ENCODE measurements at regions not wholly inside any gene's neighbourhood (a gene's known extent, or its start where the extent isn't known, plus 50 kb on each side); places are given as distances from the start of the nearest gene placed in this dataset.

- DNase-seq (ENCODE audit: low read depth in 2 of 2) = no peak
Observed at GRCh38 chr17:72501404-72502370, 380.9 kb downstream of the SOX9 start.

GRCh38 chr17:72502371-72503341 lies 381.8 kb downstream of the SOX9 start:
- DNase-seq (ENCODE audit: low read depth in 2 of 2) = no peak

- no peak for DNase-seq (ENCODE audit: low read depth in 2 of 2)
Observed at GRCh38 chr17:72503556-72503955, 382.7 kb downstream of the SOX9 start.

GRCh38 chr17:72504783-72505182 lies 384.0 kb downstream of the SOX9 start:
- no peak for DNase-seq (ENCODE audit: low read depth in 2 of 2)

- DNase-seq (ENCODE audit: low read depth in 2 of 2) = no peak
Observed at GRCh38 chr17:72506773-72507172, 386.0 kb downstream of the SOX9 start.

- DNase-seq (ENCODE audit: low read depth in 2 of 2) = no peak
Observed at GRCh38 chr17:72507370-72507769, 386.6 kb downstream of the SOX9 start.

GRCh38 chr17:72510351-72511016 lies 389.7 kb downstream of the SOX9 start:
- DNase-seq (ENCODE audit: low read depth in 2 of 2) = no peak

- DNase-seq (ENCODE audit: low read depth in 2 of 2) = no peak
Observed at GRCh38 chr17:72511242-72511641, 390.4 kb downstream of the SOX9 start.

GRCh38 chr17:72511874-72512273 lies 391.1 kb downstream of the SOX9 start:
- DNase-seq (ENCODE audit: low read depth in 2 of 2) = no peak

DNA sequence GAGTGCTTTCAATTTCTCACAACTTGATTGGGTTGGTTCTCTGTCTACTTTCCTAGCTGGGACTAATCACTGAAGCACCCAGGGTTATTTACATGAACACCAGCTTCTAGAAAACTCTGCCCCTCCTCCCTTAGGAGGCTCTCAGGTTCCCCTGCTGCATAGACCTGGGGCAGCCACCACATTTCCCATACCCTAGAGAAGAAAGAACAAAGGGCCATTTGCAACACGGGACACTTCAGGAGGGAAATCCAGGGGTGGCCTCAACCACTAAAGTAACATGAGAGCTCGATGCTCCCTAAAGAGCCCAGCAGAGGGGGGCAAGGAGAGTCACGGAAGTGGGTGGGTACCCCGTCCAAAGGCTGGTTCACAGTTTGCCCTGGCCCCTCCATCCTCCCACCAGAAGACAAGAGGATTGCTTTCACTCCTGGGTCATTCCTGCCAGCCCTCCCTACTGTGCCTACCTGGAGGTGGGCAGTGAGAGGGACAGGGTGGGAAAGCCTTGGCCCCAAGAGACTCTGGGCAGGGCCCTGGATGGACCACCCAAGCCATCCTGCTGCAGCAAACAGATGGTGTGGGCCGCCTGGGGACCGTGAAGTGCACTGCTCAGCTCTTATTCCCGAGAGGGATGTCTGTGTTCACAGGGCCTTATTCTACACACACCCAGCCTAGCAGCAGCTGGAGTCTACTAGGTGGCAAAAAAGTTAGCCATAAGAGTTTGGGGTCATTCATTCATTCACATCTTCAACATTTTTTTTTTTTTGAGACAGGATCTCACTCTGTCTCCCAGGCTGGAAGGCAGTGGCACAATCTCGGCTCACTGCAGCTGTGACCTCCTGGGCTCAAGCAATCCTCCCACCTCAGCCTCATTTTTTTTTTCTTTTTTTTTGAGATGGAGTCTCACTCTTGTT lies 392.1 kb downstream of the SOX9 start:
- DNase-seq (ENCODE audit: low read depth in 2 of 2) = no peak

- DNase-seq (ENCODE audit: low read depth in 2 of 2) = no peak
Observed at GRCh38 chr17:72514321-72514861, 393.6 kb downstream of the SOX9 start.

GRCh38 chr17:72514891-72515290 lies 394.1 kb downstream of the SOX9 start:
- no peak for DNase-seq (ENCODE audit: low read depth in 2 of 2)

GRCh38 chr17:72515291-72516065 lies 394.7 kb downstream of the SOX9 start:
- DNase-seq (ENCODE audit: low read depth in 2 of 2) = no peak

GRCh38 chr17:72516772-72517399 lies 396.1 kb downstream of the SOX9 start:
- no peak for DNase-seq (ENCODE audit: low read depth in 2 of 2)

DNA sequence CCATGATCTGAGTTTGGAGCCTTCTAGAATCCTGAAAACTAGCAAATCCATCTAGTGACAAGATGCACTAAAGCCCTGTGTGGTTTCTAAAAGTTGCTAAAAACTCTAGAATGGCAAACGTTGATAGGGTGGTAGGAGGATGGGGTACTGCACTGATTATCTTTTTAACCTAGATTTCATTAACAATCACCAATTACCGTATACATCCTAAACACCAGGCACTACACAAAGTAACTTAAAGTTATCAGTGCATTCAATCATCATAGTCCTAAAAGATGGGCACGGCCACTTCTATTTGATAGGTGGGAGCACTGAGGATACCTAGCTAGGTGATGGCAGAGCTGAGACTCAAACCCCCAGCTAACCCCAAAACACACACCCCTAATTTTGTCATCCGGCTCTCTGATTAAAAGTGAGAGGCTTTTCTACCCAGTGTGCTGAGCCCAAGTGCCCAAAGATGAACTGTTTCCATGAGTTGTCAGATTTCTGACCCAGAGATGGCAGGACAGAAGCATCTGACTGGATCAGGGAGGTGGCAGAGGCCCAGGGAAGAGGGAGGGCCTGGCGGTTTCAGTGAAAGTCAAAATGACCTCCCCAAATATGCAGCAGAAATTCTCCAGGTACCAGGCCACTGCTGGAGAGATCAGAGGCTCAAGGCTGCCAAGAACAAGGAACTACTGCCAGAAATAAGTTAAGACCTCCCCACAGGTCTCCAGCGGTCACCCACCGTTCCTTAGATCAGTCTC lies 396.8 kb downstream of the SOX9 start:
- no peak for DNase-seq (ENCODE audit: low read depth in 2 of 2)

DNA sequence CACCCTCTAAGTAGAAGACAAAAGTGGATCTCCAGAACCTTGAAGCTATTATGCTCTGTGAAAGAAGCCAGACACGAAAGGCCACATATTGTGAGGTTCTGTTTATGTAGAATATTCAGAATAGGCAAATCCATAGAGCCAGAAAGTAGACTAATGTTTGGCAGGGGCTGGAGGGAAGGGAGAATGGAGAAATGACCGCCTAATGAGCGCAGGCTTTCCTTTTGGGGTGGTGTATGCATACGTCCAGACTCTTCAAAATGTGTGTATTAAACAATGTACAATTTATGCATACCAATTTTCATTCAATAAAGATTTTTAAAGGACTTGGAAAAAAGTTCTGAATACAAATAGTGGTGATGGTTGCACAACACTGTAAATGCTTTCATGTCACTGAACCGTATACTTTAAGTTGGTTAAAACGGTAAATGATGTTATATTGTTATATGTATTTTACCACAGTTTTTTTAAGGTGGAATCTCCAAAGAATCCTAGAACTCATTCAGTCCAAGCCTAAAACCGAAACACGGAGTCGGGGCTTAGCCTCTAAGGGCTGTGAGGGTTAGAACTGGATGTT lies 397.4 kb downstream of the SOX9 start:
- DNase-seq (ENCODE audit: low read depth in 2 of 2) = no peak

DNA sequence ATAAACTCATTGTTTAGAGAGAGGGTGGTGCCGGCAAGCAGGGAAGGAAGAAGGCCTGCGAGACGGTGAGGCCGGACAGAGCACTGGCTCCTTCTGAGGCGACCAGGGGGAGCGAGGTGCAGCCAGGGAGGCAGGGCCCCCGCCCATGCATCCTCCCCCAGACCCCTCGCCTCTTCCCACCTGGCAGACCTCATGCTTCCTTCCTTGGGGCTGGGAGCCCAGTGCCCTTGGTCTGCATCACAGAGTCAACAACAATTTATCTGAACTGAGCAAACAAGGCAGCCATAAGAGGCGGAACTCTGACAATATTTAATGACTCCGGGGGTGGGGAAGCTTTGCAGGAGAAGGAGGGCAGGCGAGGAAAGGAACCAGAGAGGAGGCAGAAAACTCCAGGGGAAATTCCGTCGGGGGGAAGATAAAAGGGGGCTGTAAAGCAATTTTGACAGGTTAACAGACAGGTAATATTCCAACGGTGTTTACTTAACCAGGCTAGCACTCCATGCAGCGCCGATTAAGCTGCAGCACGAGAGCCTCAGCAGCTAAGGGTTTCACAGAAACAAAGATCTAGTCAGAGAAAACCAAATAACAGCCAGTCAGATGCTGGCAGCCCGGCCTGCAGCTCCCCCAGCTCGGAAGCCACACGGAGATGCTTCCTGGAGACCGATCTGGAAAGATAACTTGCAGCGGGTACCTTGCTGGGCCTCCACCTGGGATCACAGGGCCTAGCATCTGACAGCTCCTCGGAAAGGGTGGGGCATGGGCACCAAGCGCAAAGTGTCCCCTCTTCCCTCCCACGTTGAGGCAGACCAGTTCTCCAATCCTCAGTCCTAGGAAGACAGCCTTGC lies 398.2 kb downstream of the SOX9 start:
- no peak for DNase-seq (ENCODE audit: low read depth in 2 of 2)
